GM12873 (cell line): ENCODE measurements at regions not wholly inside any gene's neighbourhood (a gene's known extent, or its start where the extent isn't known, plus 50 kb on each side); places are given as distances from the start of the nearest gene placed in this dataset.

Experiments used
- TF ChIP-seq, protein P1 (sequence below): IDR thresholded peaks from 2 replicates; pipeline ENCODE4 v1.5.1; 2012; ENCODE audit warnings: low read depth, mild to moderate bottlenecking, moderate library complexity, low read length, control low read depth; ENCODE audit not compliant: insufficient read depth; ENCODE audit errors: missing control alignments

GRCh38 chr5:164466033-164466432, 960.6 kb downstream of the MAT2B start:
- TF ChIP-seq, protein P1, sequence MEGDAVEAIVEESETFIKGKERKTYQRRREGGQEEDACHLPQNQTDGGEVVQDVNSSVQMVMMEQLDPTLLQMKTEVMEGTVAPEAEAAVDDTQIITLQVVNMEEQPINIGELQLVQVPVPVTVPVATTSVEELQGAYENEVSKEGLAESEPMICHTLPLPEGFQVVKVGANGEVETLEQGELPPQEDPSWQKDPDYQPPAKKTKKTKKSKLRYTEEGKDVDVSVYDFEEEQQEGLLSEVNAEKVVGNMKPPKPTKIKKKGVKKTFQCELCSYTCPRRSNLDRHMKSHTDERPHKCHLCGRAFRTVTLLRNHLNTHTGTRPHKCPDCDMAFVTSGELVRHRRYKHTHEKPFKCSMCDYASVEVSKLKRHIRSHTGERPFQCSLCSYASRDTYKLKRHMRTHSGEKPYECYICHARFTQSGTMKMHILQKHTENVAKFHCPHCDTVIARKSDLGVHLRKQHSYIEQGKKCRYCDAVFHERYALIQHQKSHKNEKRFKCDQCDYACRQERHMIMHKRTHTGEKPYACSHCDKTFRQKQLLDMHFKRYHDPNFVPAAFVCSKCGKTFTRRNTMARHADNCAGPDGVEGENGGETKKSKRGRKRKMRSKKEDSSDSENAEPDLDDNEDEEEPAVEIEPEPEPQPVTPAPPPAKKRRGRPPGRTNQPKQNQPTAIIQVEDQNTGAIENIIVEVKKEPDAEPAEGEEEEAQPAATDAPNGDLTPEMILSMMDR: no peak

DNA sequence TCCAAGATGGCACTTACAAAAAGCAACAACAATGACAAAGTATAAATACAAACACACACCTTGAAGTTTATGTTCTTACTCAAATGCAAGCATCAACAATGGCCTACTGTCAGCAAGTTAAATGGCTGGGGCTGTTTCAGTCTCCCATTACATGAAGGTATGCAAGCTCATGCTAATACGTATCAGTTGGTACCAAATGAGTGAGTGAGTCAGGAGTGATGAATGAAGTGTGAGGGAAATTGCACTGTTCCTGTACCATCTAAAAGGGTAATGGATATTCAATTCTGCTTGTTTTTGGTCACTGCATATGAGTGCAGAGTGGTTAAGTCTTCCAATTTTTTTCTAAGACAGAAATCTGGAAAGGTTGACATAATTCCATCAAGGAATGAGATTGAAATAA, 964.9 kb downstream of the MAT2B start:
- TF ChIP-seq, protein P1: no peak

- TF ChIP-seq, protein P1: no peak
Observed at GRCh38 chr5:164472165-164472564, 966.7 kb downstream of the MAT2B start.

DNA sequence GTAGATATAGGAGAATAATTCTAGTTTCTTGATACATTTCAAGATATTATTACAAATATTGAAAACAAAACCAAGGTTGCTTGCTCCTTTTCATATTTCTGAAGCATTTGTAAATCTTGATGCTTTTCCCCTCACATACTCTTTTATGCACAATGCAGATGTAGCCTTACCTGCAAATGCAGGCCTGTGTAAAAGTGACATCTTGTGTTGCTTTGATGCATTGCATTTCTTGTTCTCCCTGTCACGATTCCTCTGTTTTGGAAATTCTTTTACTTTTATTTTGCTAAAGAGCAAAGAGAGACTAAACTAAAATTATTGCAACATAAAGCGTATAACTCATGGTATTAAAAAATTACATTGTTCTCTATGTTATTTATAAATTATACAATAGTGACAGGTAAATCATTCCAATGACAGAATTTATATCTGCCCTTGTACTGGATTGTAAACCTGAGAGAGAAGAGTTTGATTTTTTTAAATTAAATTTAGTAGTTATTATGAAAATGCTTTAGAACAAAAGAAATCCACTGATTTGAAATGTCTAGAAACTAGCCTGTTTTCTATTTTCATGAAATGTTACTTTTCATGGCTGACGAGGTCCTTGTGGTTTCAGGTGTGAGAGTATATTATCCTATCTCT, 970.0 kb downstream of the MAT2B start:
- TF ChIP-seq, protein P1: peak; percentile 37

DNA sequence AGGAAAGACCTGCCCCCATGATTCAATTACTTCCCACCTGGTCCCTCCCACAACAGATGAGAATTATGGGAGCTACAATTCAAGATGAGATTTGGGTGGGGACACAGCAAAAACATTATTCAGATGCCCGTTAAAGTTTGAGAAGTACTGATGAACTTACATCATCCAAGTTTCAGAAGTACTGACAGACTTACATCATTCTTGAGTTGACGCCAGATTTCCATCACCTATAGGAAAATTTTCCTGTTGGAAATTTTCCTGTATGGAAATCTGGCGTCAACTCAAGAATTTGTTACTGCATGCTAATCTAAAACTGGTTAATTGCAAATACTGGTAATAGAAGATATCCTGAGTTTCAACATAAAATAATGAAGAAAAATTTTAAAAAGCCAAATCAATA, 975.9 kb downstream of the MAT2B start:
- TF ChIP-seq, protein P1: no peak

- TF ChIP-seq, protein P1: no peak
Observed at GRCh38 chr5:164482351-164482750, 976.9 kb downstream of the MAT2B start.

DNA sequence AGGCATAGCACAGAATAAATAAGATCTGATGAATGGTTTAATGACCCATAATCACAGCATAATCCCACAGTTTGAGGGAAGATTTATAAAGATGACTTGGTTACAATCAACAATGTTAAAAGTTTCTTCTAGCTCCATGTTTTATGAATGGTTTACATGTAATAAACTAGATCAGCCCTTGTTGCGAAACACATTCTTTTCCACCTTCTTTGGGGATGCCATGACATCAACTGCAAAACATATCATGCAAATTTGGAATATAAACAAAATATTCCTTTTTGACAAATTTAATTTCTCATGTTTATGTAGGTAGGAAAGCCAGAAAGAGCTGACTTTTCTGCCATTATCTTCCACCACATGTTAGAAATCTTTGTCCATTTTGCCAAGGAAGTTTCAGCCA, 979.5 kb downstream of the MAT2B start:
- TF ChIP-seq, protein P1: no peak
